Astrocyte (in vitro differentiated cells and primary cell): ENCODE measurements at regions not wholly inside any gene's neighbourhood (a gene's known extent, or its start where the extent isn't known, plus 50 kb on each side); places are given as distances from the start of the nearest gene placed in this dataset.

ENCODE experiments used
- CTCF ChIP-seq: IDR thresholded peaks from 2 replicates; pipeline ENCODE4 v1.5.1; 2011; ENCODE audit warnings: low read depth, mild to moderate bottlenecking, inconsistent platforms, low read length, moderate library complexity; ENCODE audit not compliant: insufficient read depth
- EZH2 ChIP-seq: IDR thresholded peaks from 2 replicates; pipeline ENCODE4 v1.6.1; 2012; ENCODE audit warnings: mild to moderate bottlenecking, low read length, inconsistent platforms; ENCODE audit not compliant: insufficient read depth

GRCh38 chr1:81492628-81493027, 308.1 kb upstream of the ADGRL2 start:
- TF ChIP-seq CTCF: no peak
- TF ChIP-seq EZH2: no peak
